Upper lobe of right lung (tissue), 1 donor: ENCODE measurements at regions not wholly inside any gene's neighbourhood (a gene's known extent, or its start where the extent isn't known, plus 50 kb on each side); places are given as distances from the start of the nearest gene placed in this dataset.

Experiments
- ATAC-seq: fragments of 200-7000 bp; cut with Tn5 transposase; one replicate; pipeline ENCODE4 v1.9.1; 2020; ENCODE audit warnings: mild to moderate bottlenecking, moderate library complexity
- DNase-seq: peaks from one replicate; pipeline ENCODE4 v3.0.0-alpha.2; 2020
- H3K27ac ChIP-seq: fragments of 200-600 bp; one replicate; pipeline ENCODE4 v1.8.0; 2022
- H3K27me3 ChIP-seq: fragments of 200-600 bp; one replicate; pipeline ENCODE4 v1.8.0; 2022; ENCODE audit warnings: mild to moderate bottlenecking
- H3K36me3 ChIP-seq: fragments of 200-600 bp; one replicate; pipeline ENCODE4 v1.8.0; 2022
- H3K4me1 ChIP-seq: fragments of 200-600 bp; one replicate; pipeline ENCODE4 v1.8.0; 2022
- H3K4me3 ChIP-seq: fragments of 200-600 bp; one replicate; pipeline ENCODE4 v1.8.0; 2022; ENCODE audit warnings: mild to moderate bottlenecking
- H3K9me3 ChIP-seq: fragments of 200-600 bp; one replicate; pipeline ENCODE4 v1.8.0; 2022
- intact Hi-C: fragments of 100-400 bp; cut with DNase I; formaldehyde crosslinking; loops from one replicate; pipeline ENCODE4 v1.11.0; 2022
- TF ChIP-seq, protein P1 (sequence below): fragments of 200-600 bp; IDR thresholded peaks from one replicate; pipeline ENCODE4 v1.8.0; 2022; ENCODE audit warnings: antibody characterized with exemption
- donor health status: DM: no; HTN: yes; CAD: no; lungs with severe emphysema.

DNA sequence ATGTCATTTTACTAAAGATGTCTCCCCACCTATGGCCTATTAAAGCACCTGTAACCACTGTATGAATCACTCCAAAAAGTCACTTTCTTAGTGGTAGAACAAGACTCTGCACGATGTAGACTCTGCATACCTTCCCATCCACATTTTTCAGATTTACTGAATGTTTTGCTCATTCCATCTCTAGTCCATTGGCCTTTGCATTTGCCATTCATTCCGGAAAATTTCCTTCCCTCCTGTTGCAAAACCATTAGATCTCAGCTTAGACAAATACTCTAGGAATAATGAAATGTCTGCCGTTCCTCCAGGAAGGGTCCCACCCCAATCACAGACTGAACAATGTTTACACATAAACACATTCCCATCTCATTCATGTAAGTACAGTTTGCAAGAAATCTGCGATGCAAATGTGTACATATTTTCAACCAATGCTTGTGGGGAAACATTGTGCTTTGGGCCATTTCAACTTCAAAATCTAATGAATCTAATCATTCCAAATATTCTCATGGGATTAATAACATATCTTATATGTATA is 146.3 kb upstream of the XYLT1 start:
- H3K27ac ChIP-seq, result no peak overlapping the region
- H3K27me3 ChIP-seq, result no peaks in the 10 kb centered on the region
- ATAC-seq (no peak), DNase-seq (no peak)
- H3K4me3 ChIP-seq, result no peak overlapping the region
- H3K4me1 ChIP-seq, result no peaks in the 10 kb centered on the region
- intact Hi-C loops, result no loop called here
- no peaks in the 10 kb centered on the region for H3K9me3 ChIP-seq
- TF ChIP-seq, protein P1, sequence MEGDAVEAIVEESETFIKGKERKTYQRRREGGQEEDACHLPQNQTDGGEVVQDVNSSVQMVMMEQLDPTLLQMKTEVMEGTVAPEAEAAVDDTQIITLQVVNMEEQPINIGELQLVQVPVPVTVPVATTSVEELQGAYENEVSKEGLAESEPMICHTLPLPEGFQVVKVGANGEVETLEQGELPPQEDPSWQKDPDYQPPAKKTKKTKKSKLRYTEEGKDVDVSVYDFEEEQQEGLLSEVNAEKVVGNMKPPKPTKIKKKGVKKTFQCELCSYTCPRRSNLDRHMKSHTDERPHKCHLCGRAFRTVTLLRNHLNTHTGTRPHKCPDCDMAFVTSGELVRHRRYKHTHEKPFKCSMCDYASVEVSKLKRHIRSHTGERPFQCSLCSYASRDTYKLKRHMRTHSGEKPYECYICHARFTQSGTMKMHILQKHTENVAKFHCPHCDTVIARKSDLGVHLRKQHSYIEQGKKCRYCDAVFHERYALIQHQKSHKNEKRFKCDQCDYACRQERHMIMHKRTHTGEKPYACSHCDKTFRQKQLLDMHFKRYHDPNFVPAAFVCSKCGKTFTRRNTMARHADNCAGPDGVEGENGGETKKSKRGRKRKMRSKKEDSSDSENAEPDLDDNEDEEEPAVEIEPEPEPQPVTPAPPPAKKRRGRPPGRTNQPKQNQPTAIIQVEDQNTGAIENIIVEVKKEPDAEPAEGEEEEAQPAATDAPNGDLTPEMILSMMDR, result no peak
- no peaks in the 10 kb centered on the region for H3K36me3 ChIP-seq

DNA sequence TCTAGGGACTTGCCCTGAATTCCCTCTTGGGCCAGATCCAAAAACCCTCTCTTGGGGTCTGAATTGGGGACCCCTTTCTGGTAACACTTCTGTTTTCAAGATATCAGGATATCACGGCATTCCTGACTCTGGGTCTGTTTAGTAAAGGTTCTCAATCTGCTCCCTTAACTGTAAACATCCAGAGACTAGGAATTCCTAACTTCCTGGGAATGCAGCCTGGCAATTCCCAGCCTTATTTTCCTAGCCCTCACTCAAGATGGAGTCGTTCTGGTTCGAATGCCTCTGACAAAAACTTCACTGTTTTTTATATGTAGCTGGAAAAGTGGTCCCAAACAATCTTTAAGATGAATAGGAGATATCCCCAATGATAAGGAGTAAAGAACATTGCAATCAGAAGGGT is 141.6 kb upstream of the XYLT1 start:
- Histone ChIP-seq H3K4me3 (no peak overlapping the region), H3K27ac (no peak overlapping the region), H3K9me3 (no peaks in the 10 kb centered on the region), H3K27me3 (peaks cover 4% of the 10 kb centered on the region), H3K36me3 (no peaks in the 10 kb centered on the region), H3K4me1 (no peaks in the 10 kb centered on the region)
- ATAC-seq (no peak), DNase-seq (no peak)
- intact Hi-C loops, result no loop called here
- TF ChIP-seq, protein P1, result no peak

DNA sequence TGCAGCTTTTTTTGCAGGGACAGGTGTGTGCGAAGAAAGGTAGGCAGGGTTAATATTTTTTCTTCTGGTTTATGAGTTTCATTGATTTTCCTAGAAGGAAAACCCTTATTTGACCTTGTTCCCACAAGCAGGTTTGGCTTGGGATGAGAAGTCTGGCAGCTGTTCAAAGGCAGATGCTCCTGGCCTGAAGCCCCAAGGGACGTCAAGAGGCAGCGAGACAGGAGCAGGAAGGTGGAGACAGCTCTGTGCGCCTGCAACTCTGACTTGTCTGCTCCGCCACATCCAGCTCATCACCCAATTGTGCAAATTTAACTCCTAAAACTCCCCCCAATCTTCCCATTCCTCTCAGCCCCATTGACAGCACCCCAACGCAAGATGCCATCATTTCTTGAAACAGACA is 136.8 kb upstream of the XYLT1 start:
- Histone ChIP-seq H3K27me3 (peaks cover 4% of the 10 kb centered on the region), H3K4me3 (no peak overlapping the region), H3K4me1 (no peaks in the 10 kb centered on the region), H3K36me3 (no peaks in the 10 kb centered on the region), H3K9me3 (no peaks in the 10 kb centered on the region), H3K27ac (no peak overlapping the region)
- TF ChIP-seq, protein P1, result no peak
- intact Hi-C loops, result no loop called here
- DNase-seq (no peak), ATAC-seq (no peak)

DNA sequence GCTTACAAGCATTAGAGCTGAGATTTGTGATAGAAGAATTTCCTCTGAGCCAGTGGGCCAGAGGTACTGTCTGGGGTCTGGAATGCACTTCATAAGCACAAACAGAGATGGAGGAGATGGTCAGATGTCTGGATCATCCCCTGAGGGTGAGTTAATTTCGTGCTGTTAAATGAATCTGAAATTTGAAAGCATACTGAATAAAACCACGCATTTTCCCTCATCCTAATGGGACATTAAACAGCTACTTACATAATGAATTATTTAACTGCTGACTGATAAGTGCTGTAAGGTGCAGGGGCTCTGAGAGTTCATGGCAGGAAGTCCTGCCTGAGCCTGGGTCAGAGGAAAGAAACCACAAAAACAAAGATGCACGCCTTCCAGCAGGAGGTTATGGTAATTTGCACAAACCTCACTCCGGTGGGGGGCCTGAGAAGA is 136.3 kb upstream of the XYLT1 start:
- ATAC-seq, result no peak
- H3K36me3 ChIP-seq, result no peaks in the 10 kb centered on the region
- TF ChIP-seq, protein P1, result no peak
- no peak for DNase-seq
- no peak overlapping the region for H3K4me3 ChIP-seq
- intact Hi-C loops, result no loop called here
- peaks cover 4% of the 10 kb centered on the region for H3K27me3 ChIP-seq
- no peaks in the 10 kb centered on the region for H3K4me1 ChIP-seq
- H3K27ac ChIP-seq, result no peak overlapping the region
- no peaks in the 10 kb centered on the region for H3K9me3 ChIP-seq

DNA sequence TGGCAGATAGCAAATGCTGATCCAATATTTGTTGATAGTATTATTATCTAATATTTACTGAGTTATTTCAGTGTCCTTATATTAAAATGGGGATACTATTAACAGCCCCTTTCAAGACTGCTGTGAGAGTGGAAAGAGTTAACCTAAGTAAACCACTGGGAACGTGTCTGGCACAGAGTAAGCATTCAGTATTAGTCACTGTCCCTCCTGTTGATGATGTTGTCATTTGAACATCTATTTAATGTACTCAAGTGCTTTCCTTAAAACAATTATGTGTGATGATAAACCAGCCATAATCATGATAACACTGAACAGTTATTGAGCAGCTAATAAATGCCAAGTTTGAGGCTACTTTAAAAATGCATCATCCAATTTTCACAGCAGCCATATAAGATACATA is 135.7 kb upstream of the XYLT1 start:
- Histone ChIP-seq H3K27me3 (peaks cover 4% of the 10 kb centered on the region), H3K36me3 (no peaks in the 10 kb centered on the region), H3K9me3 (no peaks in the 10 kb centered on the region), H3K4me1 (no peaks in the 10 kb centered on the region), H3K4me3 (no peak overlapping the region), H3K27ac (no peak overlapping the region)
- DNase-seq, result no peak
- no peak for ATAC-seq
- TF ChIP-seq, protein P1, result no peak
- intact Hi-C loops, result no loop called here

DNA sequence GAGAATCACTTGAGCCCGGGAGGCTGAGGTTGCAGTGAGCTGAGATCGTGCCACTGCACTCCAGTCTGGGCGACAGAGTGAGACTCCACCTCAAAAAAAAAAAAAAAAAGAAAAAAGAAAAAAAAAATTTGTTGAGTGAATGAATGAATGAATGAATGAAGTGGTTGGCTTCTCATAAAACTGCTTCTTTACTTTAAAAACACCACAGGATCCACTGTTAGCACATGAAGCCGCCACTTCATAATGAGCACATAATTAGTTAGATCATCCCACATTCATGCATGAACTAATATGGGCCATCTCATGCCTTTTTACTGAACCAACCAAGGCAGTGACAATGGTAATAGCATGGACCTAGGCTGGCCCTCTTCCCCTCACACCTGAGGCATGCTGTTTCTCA is 135.0 kb upstream of the XYLT1 start:
- H3K27ac ChIP-seq, result no peak overlapping the region
- H3K4me1 ChIP-seq, result no peaks in the 10 kb centered on the region
- no peak overlapping the region for H3K4me3 ChIP-seq
- H3K27me3 ChIP-seq, result peaks cover 4% of the 10 kb centered on the region
- TF ChIP-seq, protein P1, result no peak
- no peak for ATAC-seq
- H3K36me3 ChIP-seq, result no peaks in the 10 kb centered on the region
- no peak for DNase-seq
- intact Hi-C loops, result no loop called here
- no peaks in the 10 kb centered on the region for H3K9me3 ChIP-seq
